CD4-positive, alpha-beta T cell (primary cell): ENCODE measurements at regions not wholly inside any gene's neighbourhood (a gene's known extent, or its start where the extent isn't known, plus 50 kb on each side); places are given as distances from the start of the nearest gene placed in this dataset.

Source experiments
- ATAC-seq: fragments of 200-7000 bp; cut with Tn5 transposase; one replicate; pipeline ENCODE4 v1.10.0; 2022; ENCODE audit warnings: mild to moderate bottlenecking; ENCODE audit not compliant: poor library complexity
- CTCF ChIA-PET: fragments of 350-600 bp; sonication (Branson Sonifier 250); formaldehyde crosslinking; loops from one replicate; lab custom pipeline; 2021; ENCODE audit warnings: antibody characterized with exemption, inconsistent platforms; lab: Charles Lee
- POLR2A ChIA-PET: fragments of 350-600 bp; sonication (Branson Sonifier 250); formaldehyde crosslinking; loops from one replicate; lab custom pipeline; 2021; ENCODE audit warnings: antibody characterized with exemption, inconsistent platforms; lab: Charles Lee
- DNase-seq, 14 experiments: peaks; one replicate each; pipeline ENCODE4 v3.0.0-alpha.2; 2013 to 2020; ENCODE audit warnings: mixed read lengths in 2 of 14
- H3K27ac ChIP-seq, 2 donors: one replicate each; pipeline versions ENCODE4 v1.5.1 to v1.7.0; 2013; ENCODE audit warnings: low read length in 2 of 2, low read depth in 1 of 2, mild to moderate bottlenecking in 1 of 2
- H3K27me3 ChIP-seq, 2 experiments: 1 replicate in 1 of 2; 2 replicates in 1 of 2; pipeline versions ENCODE4 v1.6.1 to v1.7.0; 2013; ENCODE audit warnings: low read length in 2 of 2, control low read depth in 1 of 2, mild to moderate bottlenecking in 1 of 2, moderate library complexity in 1 of 2; ENCODE audit not compliant: insufficient read depth in 2 of 2, control insufficient read depth in 1 of 2
- H3K36me3 ChIP-seq: one replicate; pipeline ENCODE4 v1.6.1; 2013; ENCODE audit warnings: low read length, control low read depth; ENCODE audit not compliant: insufficient read depth
- H3K4me1 ChIP-seq: one replicate; pipeline ENCODE4 v1.6.1; 2013; ENCODE audit warnings: low read length, control low read depth; ENCODE audit not compliant: insufficient read depth
- H3K4me3 ChIP-seq: one replicate; pipeline ENCODE4 v1.5.1; 2013; ENCODE audit warnings: mild to moderate bottlenecking, low read length, moderate library complexity
- H3K9me3 ChIP-seq, 2 experiments: 1 replicate in 1 of 2; 2 replicates in 1 of 2; pipeline versions ENCODE4 v1.6.1 to v1.7.0; 2013; ENCODE audit warnings: low read length in 2 of 2, mild to moderate bottlenecking in 2 of 2, control low read depth in 1 of 2, moderate library complexity in 1 of 2; ENCODE audit not compliant: control insufficient read depth in 1 of 2, insufficient read depth in 1 of 2
- H3K27ac Mint-ChIP-seq: one replicate; pipeline ENCODE4 v1.8.0; 2020; ENCODE audit warnings: mixed read lengths
- H3K27me3 Mint-ChIP-seq: one replicate; pipeline ENCODE4 v1.8.0; 2021; ENCODE audit warnings: mixed read lengths
- H3K36me3 Mint-ChIP-seq: one replicate; pipeline ENCODE4 v1.8.0; 2021; ENCODE audit warnings: low read depth, mixed read lengths
- H3K4me1 Mint-ChIP-seq: one replicate; pipeline ENCODE4 v1.8.0; 2021; ENCODE audit warnings: low read depth, mixed read lengths
- H3K4me3 Mint-ChIP-seq: one replicate; pipeline ENCODE4 v1.8.0; 2020; ENCODE audit warnings: mild to moderate bottlenecking, mixed read lengths
- H3K9me3 Mint-ChIP-seq: one replicate; pipeline ENCODE4 v1.8.0; 2020; ENCODE audit warnings: mixed read lengths
- intact Hi-C, 2 experiments: fragments of 100-400 bp; cut with DNase I in 1 of 2; cut with micrococcal nuclease in 1 of 2; formaldehyde crosslinking; loops; one replicate each; pipeline versions ENCODE4 v1.15.1 to v1.9.0; 2023 to 2025; cut with DNase I, micrococcal nuclease
- TF ChIP-seq, protein P1 (sequence below): fragments of 200-600 bp; IDR thresholded peaks from one replicate; pipeline ENCODE4 v1.8.0; 2022; ENCODE audit warnings: antibody characterized with exemption, mild to moderate bottlenecking

DNA sequence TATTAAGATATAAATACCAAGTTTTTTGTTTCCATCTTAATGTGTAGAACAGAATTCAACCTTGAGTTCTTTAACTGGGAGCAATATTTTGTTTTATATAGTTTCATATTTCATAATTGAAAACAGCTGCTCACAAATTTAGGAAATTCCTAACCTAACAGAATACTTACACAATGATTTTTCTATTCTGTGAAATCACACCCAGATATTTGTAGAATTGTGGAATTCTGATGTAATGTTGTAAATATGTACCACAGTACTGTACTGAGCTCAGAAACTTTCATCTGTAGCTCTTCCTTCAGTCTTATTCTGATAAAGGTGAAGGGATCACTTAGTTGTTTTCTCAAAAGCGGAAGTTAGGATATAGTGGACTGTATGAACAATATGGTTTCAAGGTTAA is 143.4 kb upstream of the GLI3 start:
- H3K36me3 ChIP-seq = no peaks in the 10 kb centered on the region
- ChIA-PET POLR2A (no interaction called here), CTCF (no interaction called here)
- peaks cover 0 to 3% of the 10 kb centered on the region in 2 experiments for H3K9me3 ChIP-seq
- DNase-seq (no peak), ATAC-seq (no peak)
- no peaks in the 10 kb centered on the region for H3K27me3 ChIP-seq
- intact Hi-C loops = no loop called here
- TF ChIP-seq, protein P1, sequence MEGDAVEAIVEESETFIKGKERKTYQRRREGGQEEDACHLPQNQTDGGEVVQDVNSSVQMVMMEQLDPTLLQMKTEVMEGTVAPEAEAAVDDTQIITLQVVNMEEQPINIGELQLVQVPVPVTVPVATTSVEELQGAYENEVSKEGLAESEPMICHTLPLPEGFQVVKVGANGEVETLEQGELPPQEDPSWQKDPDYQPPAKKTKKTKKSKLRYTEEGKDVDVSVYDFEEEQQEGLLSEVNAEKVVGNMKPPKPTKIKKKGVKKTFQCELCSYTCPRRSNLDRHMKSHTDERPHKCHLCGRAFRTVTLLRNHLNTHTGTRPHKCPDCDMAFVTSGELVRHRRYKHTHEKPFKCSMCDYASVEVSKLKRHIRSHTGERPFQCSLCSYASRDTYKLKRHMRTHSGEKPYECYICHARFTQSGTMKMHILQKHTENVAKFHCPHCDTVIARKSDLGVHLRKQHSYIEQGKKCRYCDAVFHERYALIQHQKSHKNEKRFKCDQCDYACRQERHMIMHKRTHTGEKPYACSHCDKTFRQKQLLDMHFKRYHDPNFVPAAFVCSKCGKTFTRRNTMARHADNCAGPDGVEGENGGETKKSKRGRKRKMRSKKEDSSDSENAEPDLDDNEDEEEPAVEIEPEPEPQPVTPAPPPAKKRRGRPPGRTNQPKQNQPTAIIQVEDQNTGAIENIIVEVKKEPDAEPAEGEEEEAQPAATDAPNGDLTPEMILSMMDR = no peak
- no peak overlapping the region for H3K27ac ChIP-seq
- Mint-ChIP-seq H3K36me3 (no peaks in the 10 kb centered on the region), H3K4me3 (no peak overlapping the region), H3K9me3 (no peaks in the 10 kb centered on the region), H3K27ac (no peak overlapping the region), H3K27me3 (peaks cover 5% of the 10 kb centered on the region), H3K4me1 (no peaks in the 10 kb centered on the region)
- H3K4me1 ChIP-seq = no peaks in the 10 kb centered on the region
- H3K4me3 ChIP-seq = no peak overlapping the region

DNA sequence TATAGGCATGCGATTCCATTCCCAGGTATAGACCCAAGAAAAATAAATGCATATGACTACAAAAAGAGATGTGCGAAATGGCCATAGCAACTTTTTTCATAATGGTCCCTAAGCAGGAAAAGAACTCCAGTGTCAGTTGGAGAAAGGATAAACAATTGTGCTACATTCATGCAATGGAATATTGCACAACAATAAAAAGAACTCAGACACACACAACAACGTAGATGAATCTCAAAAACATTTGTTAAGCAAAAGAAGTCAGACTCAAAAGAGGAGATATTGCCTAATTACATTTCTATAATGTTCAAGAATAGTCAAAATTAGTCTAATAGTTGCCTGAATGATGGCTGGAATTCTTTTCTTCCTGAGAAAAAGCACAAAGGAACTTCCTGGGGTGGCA is 141.1 kb upstream of the GLI3 start:
- Mint-ChIP-seq H3K36me3 (no peaks in the 10 kb centered on the region), H3K27me3 (peaks cover 8% of the 10 kb centered on the region), H3K27ac (no peak overlapping the region), H3K9me3 (peaks cover under 1% of the 10 kb centered on the region), H3K4me3 (no peak overlapping the region), H3K4me1 (no peaks in the 10 kb centered on the region)
- H3K36me3 ChIP-seq = no peaks in the 10 kb centered on the region
- H3K27ac ChIP-seq = no peak overlapping the region
- H3K4me3 ChIP-seq = no peak overlapping the region
- intact Hi-C loops = no loop called here
- POLR2A ChIA-PET = no interaction called here
- H3K4me1 ChIP-seq = no peaks in the 10 kb centered on the region
- no peak for ATAC-seq
- CTCF ChIA-PET = no interaction called here
- H3K27me3 ChIP-seq = no peaks in the 10 kb centered on the region
- DNase-seq = no peak
- peaks cover 0 to 1% of the 10 kb centered on the region in 2 experiments for H3K9me3 ChIP-seq
- TF ChIP-seq, protein P1 = no peak

- H3K36me3 Mint-ChIP-seq = no peaks in the 10 kb centered on the region
- ChIA-PET CTCF (no interaction called here), POLR2A (no interaction called here)
- peaks cover 16% of the 10 kb centered on the region for H3K27me3 Mint-ChIP-seq
- no peak for DNase-seq
- TF ChIP-seq, protein P1 = no peak
- H3K27ac ChIP-seq = no peak overlapping the region
- no peak overlapping the region for H3K4me3 ChIP-seq
- H3K4me1 ChIP-seq = no peaks in the 10 kb centered on the region
- H3K27ac Mint-ChIP-seq = no peak overlapping the region
- no peaks in the 10 kb centered on the region for H3K36me3 ChIP-seq
- H3K9me3 ChIP-seq = peaks cover 0 to 5% of the 10 kb centered on the region in 2 experiments
- no peak for ATAC-seq
- intact Hi-C loops = no loop called here
- H3K9me3 Mint-ChIP-seq = peaks cover 10% of the 10 kb centered on the region
- no peak overlapping the region for H3K4me3 Mint-ChIP-seq
- H3K27me3 ChIP-seq = no peaks in the 10 kb centered on the region
- H3K4me1 Mint-ChIP-seq = no peaks in the 10 kb centered on the region
These were observed 136.3 kb upstream of the GLI3 start for GRCh38 chr7:42373285-42373684.
